Epithelial cell of esophagus (primary cell): ENCODE measurements at regions not wholly inside any gene's neighbourhood (a gene's known extent, or its start where the extent isn't known, plus 50 kb on each side); places are given as distances from the start of the nearest gene placed in this dataset.

Source experiments
- DNase-seq: peaks from one replicate; pipeline ENCODE4 v3.0.0; 2010; ENCODE audit warnings: low read depth
- H3K4me3 ChIP-seq: 2 replicates; pipeline ENCODE4 v1.5.1; 2011; ENCODE audit warnings: mild to moderate bottlenecking, low read length, control low read depth
- CTCF ChIP-seq: IDR thresholded peaks from 2 replicates; pipeline ENCODE4 v1.5.1; 2011; ENCODE audit warnings: low read depth, mild to moderate bottlenecking, low read length, control low read depth, inconsistent platforms; ENCODE audit not compliant: insufficient read depth; ENCODE audit errors: missing control alignments

- H3K4me3 ChIP-seq, result no peak overlapping the region
- no peak for TF ChIP-seq CTCF
- peak; percentile 80 for DNase-seq
Measured at GRCh38 chr4:147370473-147370872, 110.4 kb upstream of the EDNRA start.

GRCh38 chr4:147370881-147371280 is 110.0 kb upstream of the EDNRA start:
- no peak overlapping the region for H3K4me3 ChIP-seq
- no peak for TF ChIP-seq CTCF
- peak; percentile 59 for DNase-seq

DNA sequence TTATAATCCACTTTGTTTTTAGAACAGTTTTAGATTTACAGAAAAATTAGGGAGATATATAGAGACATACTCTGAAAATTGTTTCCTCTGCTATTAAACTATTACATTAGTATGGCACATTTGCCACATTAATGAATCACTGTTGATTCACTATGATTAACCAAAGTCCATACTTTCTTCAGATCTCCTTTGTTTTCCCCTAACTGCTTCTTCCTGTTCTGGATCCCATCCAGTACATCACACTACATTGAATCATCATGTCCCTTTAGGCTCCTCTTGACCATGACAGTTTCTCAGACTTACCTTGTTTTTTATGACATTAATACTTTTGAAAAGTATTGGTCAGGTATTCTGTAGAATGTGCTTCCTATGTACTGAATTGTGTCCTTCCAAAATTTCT is 109.2 kb upstream of the EDNRA start:
- peak; percentile 91 for DNase-seq
- TF ChIP-seq CTCF, result no peak
- H3K4me3 ChIP-seq, result no peak overlapping the region

DNA sequence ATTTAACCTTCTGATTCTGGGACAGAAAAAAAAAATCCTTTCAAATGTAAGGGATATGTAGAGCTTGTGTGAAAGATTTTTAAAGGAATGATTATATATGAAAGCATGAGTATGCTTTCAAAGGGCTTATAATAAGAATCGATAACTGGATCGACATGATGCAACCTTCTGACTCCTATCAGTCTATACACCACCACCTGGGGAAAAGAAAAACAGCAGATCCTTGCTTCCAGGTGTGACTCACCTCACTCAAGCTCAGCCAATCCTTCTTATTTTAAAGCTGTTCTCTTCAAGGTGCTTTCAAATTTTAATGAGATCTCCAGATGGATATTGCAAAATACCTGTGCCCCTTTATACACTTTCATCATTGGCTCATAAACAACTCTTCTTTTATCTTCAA is 102.1 kb upstream of the EDNRA start:
- H3K4me3 ChIP-seq, result no peak overlapping the region
- peak; percentile 52 for TF ChIP-seq CTCF
- peak; percentile 72 for DNase-seq

DNA sequence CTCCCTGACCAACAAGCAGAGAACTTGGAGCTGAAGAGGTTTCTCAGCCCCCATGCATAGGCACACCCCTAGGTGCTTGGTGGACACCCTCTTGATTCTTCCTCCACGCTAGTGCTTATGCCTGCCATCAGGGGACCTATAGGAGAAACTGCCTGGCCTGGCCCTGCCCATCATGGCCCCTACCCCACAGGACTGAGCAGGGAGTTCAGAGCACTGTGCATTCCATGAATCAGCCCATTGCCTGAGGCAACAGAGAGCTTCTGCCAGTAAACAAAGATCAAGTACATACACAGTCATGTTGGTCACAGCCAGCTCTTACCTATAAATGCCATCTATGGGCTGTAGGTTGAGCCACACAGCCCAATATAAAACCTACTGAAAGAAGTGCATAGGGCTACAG is 99.1 kb upstream of the EDNRA start:
- TF ChIP-seq CTCF, result no peak
- H3K4me3 ChIP-seq, result no peak overlapping the region

GRCh38 chr4:147388018-147388417 is 92.9 kb upstream of the EDNRA start:
- H3K4me3 ChIP-seq, result no peak overlapping the region
- TF ChIP-seq CTCF, result no peak
- peak; percentile 85 for DNase-seq

More for the DNA sequence above, 99.1 kb upstream of the EDNRA start:
- peak; percentile 67 for DNase-seq

GRCh38 chr4:147396105-147396504 is 84.8 kb upstream of the EDNRA start:
- no peak overlapping the region for H3K4me3 ChIP-seq
- DNase-seq, result no peak
- TF ChIP-seq CTCF, result no peak
